ENCODE measurements at regions not wholly inside any gene's neighbourhood (a gene's known extent, or its start where the extent isn't known, plus 50 kb on each side); places are given as distances from the start of the nearest gene placed in this dataset.

DNA sequence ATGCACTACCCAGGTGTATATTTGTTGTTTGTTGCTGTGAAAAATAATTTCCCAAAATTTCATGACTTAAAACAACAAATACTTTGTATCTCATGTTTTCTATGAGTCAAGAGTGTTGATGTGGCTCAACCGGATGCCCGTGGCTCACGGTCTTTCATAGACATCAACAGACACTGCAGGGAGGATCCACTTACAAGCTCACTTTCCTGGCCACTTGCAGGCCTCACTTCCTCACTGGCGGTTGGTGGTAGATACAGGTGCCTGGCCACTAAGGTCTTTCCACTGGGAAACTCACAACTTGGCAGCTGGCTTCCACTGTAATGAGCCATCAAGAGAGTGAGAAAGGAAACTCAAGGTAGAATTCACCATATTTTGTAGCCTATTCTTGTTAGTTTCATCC is 662.9 kb downstream of the IRS1 start:
- DNase-seq (ENCODE audit: low read depth in 4 of 4, low spot score in 1 of 4): no peak

DNA sequence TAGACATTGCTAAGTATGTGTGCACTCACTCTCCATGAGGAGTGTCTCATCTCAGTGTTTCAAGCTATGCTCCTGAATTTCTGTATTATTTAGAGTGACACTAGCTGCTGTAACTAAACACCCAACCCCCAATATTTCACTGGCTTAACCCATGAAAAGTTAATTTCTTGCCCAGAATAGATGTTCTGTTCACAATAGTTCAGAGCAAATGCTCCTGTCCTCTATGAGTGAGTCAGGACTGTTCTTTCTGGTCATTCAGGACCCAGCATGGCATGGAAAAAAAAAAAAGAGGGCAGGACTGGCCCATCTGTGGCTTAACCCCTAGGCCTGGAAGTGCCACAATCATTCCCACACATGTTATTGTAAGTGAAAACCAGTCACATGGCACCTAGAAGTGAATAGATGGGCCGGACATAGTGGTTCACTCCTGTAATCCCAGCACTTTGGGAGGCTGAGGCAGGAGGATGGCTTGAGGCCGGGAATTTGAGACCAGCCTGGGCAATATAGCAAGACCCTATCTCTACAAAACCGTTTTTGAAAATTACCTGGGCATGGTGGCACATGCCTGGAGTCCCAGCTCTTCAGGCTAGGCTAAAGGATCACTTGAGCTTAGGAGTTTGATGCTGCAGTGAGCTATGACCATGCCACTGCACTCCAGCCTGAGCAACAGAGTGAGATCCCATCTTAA is 663.6 kb downstream of the IRS1 start:
- DNase-seq (ENCODE audit: low read depth in 4 of 4, low spot score in 1 of 4): no peak

DNA sequence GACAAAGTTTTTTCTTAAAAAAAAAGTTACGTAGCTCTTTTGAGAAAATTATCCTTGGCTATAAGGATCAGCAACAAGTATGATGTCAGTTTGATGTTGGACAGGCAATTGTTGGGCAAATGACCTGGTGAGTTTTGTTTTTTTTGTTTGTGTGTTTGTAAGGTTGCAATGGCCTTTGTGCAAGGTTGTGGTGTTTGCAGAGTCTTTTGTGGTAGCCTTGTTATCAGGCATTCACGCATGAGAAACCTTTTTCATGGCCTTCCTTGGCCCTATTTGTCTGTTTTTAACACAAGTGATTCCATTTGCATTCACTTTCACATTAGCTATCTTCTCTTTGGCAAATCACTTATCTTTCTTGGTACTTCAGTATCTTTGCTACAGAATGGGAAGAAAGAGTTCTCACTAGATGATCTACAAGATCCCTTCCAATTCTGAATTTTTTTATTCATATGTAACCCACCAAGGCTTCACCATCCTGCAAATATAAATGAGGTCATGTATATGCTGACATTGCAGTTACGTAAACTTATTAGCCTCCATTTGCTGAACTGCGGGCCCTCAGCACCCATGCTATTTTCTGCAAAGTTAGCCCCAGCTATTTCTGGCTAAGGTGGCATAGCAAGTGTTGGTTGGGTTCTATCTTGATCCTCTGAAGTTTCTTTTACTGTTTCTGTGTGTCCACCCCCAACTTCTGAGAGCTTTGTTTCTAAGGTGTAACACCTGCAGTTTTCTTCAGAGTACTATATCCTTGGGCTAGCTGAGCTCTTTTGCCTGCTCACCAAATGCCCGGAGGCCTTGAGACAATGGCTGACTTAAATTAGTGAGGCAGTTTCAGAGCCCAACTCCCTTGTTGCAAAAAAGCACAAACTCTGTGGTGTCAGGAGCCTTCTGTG is 667.1 kb downstream of the IRS1 start:
- no peak for DNase-seq (ENCODE audit: low read depth in 4 of 4, low spot score in 1 of 4)

DNA sequence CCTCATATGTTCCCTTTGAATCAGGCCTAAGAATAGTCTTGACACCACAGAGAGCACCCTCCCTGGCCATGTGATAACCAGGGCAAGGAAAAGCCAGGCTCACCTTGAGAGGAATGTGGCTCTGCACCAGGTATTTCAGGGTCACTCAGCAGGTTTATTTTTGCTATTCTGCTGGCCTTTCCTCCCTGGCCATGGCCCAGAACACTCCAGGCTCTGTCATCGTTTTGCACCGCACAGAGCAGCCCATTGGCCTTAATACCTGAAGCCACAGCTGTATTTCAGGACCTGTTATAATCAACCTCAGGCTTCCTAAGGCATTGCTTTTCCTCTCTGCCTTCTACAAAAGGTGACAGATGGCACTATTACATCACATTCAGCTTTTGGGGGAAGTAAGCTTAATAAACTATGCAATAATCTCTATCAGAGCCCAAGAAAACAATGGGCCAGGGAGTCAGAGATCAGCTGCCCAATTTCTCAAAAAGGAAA is 668.3 kb downstream of the IRS1 start:
- DNase-seq (ENCODE audit: low read depth in 4 of 4, low spot score in 1 of 4): no peak

DNA sequence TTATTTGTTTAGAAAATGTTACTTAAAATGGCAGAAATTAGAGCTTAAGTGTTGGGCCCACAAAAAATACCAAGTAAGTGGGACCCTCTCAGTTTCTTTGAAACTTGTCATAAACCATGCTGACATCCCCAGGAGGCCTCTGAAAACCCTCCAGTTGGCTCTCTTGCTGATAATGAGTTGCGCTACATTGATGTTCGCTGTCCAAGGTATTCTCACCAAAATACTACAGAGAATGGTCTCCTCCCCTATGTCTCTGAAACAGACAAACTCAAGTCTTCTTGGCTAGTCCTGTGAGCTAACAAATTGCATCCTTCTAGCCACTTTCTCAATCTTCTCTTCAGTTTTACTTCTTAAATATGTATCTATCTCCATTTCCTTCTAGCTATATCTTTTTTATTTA is 669.4 kb downstream of the IRS1 start:
- DNase-seq (ENCODE audit: low read depth in 4 of 4, low spot score in 1 of 4): no peak

DNA sequence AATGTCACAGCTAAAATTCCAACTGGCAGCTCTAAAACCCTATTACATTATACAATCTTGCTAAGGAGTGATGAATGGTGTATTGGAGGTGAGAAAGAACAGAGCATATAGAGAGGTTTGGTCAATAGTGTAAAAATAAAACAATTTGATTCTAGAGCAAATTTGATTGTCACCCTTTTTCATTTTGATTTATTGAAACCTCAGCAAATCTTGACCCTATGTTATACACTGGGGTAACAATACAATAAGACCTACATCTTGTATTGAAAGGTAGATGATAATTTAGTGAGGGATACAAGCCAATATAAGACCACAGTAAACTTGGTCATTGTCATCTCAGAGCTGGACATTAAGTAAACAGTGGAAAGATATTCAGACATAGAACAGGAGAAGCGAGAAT is 671.9 kb downstream of the IRS1 start:
- DNase-seq (ENCODE audit: low read depth in 4 of 4, low spot score in 1 of 4): no peak

DNA sequence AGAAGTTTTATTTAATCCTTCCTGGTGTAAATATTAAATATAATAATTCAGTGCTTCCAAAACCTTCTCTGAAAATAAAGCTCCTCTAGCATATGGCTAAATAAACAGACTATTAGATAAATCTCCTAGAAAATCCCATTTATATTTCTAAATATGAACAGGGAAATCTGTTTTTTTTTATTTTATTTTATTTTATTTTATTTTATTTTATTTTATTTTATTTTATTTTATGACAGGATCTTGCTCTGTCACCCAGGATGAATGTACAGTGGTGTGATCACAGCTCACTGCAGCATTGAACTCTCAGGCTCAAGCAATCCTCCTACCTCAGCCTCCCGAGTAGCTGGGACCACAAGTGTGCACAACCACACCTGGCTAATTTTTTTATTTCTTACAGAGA is 673.5 kb downstream of the IRS1 start:
- DNase-seq (ENCODE audit: low read depth in 4 of 4, low spot score in 1 of 4): no peak

DNA sequence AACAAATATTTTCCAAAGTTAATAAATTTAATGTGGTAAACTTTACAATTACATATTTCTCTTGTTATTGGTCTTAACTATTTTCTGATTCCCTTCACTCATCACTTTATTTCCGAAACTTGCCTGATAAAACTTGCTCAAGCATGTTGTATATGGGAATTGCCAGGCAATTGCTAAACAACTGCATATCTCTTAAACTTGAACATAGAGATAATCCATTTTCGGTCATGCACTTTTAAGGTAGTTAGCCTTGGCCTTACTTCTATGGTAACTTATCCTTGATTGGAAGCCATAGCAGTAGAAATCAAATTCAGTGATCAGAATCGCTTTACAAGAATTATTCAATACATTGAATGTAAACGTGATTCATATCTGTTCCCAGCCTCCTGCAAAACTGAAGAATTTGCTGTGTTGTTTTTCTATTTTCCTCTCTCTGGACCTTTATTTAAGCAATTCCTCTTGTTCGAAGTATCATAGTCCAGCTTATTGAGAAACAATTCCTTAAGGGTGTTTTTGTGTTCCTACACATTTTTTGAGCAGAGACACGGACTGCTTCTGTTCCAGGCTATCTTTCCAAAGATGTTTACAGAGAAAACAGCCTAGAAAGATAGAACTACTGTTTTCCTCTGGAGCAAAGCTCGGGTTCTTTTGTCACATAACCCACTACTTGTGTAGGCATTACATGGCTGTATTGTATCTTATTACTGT is 674.3 kb downstream of the IRS1 start:
- no peak for DNase-seq (ENCODE audit: low read depth in 4 of 4, low spot score in 1 of 4)

DNA sequence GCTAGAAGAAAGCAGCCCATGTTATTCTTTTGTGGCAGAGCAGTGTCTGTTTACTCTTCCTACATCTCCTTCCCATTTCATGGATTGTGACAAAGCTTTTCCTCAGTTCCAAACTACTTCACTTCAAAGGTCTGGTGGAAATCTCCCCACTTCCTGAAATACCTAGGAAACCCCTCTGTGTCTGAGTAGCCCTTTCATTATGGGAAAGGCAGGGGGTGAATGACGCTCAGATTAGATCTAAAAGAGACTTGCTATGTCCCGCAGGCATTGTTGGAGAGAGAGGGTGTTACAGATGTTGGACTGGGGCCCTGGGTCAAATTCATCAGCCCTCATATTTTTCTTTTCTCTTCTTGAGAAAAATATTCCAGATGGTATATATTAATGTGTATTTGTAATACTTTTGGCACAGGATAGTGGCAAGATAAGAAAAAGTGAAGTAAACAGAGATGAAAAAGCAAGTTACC is 675.0 kb downstream of the IRS1 start:
- no peak for DNase-seq (ENCODE audit: low read depth in 4 of 4, low spot score in 1 of 4)

DNA sequence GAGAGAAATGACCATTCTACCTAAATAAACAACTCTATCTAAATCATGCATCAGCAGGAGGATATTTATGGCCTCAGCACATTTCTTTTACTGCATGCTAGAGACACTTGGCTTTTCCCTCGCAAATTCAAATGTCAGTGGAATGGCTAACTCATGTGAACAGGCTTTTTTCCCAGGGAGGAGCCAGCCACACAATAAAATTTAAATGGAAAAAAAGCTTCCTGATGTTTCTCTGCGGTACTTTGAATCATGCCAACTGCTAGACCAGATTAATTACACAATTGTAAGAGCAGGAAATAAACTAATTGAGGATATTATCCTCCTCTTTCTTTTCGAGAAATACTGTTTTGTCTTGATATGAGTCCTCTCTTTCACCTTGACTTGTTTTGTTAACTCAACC is 676.3 kb downstream of the IRS1 start:
- DNase-seq (ENCODE audit: low read depth in 4 of 4, low spot score in 1 of 4): no peak

DNA sequence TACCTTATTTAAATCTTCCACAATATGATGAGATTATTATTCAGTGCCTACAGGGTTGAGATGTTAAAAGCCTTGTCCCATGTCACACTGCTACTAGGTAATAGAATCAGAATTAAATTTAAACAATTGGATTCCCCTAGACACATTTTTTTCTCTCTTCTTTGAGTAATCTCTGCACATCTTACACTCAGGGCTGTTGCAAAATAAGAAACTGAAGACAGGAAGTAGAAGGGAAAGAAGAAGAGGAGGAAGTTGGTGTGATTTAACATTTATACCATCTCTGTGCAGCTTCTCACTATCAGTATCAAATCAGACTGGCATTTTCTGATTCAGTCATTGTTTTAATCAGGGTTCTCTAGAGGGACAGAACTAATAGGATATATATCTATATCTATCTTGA is 677.6 kb downstream of the IRS1 start:
- DNase-seq (ENCODE audit: low read depth in 4 of 4, low spot score in 1 of 4): no peak

DNA sequence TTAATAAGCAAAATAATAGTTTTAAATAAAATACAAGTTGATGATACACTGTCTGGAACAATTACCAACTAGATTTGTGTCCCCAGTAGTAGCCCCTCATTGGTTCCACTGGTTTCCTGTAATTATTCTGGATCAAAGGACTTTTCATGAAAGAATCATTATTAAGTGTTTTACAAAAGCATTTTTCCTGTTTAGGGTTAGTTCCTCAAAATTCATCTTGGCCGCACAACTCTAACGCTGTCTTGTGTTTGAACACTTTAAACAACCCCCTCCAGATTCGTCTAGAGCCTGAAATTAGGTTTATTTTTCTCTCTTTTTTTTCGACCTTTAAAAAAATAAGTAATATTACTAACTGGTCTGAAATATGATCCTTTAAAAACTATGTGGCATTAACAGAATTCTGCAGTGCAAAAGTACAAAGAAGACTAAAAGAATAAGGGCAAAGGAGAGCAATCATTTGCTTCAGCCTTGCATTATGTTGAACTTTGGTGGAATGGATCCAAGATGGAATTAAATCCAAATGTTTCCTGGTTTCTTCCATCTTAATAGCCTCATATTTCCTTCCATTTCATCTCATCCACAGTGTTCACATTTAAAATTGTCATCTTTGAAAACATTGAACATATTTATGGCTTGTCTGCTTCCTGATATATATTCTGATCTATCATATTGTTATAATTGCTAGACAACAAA is 678.4 kb downstream of the IRS1 start:
- no peak for DNase-seq (ENCODE audit: low read depth in 4 of 4, low spot score in 1 of 4)

DNA sequence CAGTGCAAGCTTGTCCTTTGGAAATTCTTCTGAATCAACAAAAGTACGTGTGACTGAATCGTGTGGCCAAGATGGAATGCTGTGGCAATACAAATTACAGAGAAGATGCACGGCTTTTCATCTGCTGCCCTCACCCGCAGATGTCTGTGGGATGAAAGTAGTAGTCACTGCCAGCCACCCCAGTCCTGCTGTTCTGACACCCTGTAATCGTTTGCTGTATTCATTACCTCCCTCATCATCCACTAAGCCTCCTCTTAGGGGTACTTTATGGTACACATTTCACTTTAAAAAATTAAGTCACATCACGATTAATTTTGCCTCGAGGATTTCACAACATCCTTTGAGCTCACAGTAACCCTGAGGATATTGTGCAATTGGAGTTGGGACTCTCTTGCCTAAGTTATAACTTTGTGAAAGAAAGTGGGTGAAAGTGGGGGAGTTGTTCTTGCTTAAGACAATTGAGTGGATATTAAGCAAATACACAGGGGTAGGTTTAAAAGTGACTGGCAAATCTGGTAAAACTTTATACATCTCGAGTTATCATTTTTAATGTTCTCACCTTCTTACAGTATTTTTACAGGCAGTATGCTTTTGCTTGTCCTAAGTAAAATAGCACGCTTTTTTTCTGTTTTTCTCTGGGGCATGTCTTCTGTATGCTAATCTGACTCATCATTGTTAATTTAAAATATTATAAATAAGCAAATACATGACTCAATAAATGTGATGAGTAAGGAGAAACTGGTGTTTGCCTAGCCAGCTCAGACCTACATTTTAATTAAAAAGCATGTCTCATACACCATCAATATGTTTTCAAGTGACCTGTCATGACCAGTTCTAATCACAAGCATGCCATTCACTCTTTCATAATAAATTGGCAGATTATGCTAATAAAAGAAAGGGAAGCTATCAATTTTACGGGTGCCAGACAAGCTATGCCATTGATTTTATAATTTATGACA is 680.9 kb downstream of the IRS1 start:
- DNase-seq (ENCODE audit: low read depth in 4 of 4, low spot score in 1 of 4): no peak

DNA sequence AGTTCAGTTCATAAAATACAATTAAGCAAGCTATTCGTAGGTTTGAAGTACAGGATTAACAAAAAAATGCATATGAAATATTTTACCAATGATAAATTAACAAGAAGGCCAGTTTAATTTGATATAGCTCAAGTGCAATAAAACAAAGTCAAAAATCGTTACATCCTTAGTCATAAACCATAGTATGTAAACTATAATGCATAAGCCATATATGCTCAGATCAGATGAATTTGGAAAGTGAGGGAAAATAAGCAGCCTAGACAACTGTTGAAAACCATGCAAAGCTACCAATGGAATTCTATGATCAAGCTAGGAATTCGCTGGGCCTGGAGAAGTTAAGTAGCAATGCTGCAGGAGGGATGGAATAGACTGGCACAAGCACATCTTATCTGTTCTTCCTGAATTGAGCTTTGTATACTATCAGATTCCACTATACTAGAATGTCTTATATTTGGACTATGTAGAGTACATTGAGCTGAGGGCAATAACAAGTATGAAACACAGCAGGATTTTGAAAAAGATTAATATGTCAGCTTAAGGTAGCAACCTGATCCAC is 682.0 kb downstream of the IRS1 start:
- DNase-seq (ENCODE audit: low read depth in 4 of 4, low spot score in 1 of 4): no peak

DNA sequence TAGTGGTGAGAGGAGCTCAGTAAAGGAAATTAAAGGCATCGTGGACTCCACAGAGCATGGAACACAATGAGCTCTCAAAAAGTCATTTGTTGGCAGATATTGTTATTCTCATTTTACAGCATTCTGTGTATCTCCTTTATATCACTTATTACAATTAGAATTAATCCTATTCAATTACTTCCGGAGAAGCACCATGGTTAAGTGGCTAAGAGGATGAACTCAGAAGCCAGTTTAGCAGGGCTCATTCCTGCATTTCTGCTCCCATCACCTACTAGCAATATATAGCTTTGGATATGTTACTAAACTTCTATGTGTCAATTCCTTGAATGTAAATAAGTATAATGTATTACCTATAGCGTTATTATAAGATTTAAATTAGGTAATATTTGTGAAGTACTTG is 683.3 kb downstream of the IRS1 start:
- no peak for DNase-seq (ENCODE audit: low read depth in 4 of 4, low spot score in 1 of 4)

DNA sequence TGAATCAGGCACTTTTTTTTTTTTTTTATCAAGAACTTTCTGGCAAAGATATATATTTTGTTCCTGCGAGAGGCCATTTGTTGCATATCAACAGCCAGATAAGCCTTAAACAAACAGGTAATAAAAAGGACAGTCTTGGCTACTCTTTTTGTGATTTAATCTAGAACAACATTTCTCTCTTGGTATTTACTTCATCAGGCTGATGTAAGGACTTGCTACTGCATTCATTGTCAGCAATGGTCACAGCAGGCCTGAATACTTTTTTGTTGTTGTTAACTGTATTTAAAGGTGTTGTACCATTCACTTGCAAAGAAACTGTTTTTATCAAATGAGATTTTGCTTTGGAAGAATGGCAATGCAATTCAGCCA is 683.8 kb downstream of the IRS1 start:
- DNase-seq (ENCODE audit: low read depth in 4 of 4, low spot score in 1 of 4): no peak

DNA sequence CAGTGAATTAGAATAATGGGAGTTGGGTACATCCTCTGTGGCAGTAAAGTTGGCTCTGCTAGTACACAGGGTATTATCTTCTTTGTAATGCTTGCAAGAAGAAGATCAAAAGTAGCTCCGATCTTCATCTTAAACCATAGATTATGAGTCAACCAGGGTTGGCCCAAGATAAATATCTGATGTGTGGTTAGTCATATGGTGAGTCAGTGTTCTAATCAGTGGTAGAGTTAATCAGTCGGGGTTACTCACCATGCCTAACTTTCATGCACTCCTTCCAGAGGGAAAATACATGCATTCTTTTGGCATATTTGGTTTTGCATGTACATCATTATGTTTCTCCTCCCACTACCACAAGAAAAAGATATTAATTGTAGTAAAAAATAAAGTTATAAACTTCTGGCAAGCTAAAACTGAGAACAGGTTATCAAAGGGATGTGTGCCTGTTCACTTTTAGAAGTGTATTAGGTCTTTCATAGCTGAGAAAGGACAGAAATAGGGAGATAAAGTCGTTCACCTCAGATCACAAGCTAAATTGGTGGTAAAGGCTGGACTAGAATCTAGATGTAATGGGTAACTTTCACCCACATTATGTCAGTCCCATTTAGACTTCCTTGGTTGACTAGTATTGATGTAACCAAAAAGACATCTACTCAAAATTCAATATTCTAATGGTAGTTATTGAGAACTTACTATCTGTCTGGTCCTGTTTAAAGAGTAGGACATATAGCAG is 684.4 kb downstream of the IRS1 start:
- no peak for DNase-seq (ENCODE audit: low read depth in 4 of 4, low spot score in 1 of 4)

DNA sequence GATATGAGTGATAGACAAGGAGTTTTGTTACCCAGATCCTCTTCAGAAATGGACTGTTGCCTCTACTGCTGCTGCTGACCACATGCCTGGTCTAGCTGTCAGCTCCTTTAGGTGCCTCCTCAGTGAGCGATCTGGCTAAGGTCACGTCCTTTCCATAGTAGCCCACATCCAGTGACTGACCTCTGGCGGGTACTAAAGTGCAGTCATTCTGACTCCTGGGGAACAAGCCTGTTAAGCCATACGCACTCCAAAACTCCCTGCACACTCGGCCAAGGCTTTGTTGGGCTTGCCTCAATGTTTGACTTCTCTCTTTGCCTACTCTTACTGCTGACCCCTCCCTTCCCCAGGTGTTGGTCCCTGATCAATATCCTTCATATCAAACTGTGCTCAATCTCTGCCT is 685.2 kb downstream of the IRS1 start:
- no peak for DNase-seq (ENCODE audit: low read depth in 4 of 4, low spot score in 1 of 4)

Measured in stimulated activated CD4-positive, alpha-beta T cell treated with anti-CD3 and anti-CD28 coated beads, Interleukin-1b, Interleukin-23, amount 100 ng/mL, for 24 hours (primary cell).